Mesendoderm (in vitro differentiated cells): ENCODE measurements at regions not wholly inside any gene's neighbourhood (a gene's known extent, or its start where the extent isn't known, plus 50 kb on each side); places are given as distances from the start of the nearest gene placed in this dataset.

Experiments
- DNase-seq: peaks from one replicate; pipeline ENCODE4 v3.0.0; 2013
- H2AK5ac ChIP-seq: 2 replicates; pipeline ENCODE4 v1.6.1; 2013; ENCODE audit warnings: low read length, inconsistent platforms
- H2BK120ac ChIP-seq: 2 replicates; pipeline ENCODE4 v1.6.1; 2013; ENCODE audit warnings: low read depth, mild to moderate bottlenecking, low read length, moderate library complexity, mixed read lengths
- H2BK15ac ChIP-seq: replicated peaks from 2 replicates; pipeline ENCODE4 v1.6.1; 2013; ENCODE audit warnings: low read depth, mild to moderate bottlenecking, moderate library complexity
- H2BK5ac ChIP-seq: 2 replicates; pipeline ENCODE4 v1.6.1; 2013; ENCODE audit warnings: low read length, inconsistent platforms
- H3K18ac ChIP-seq: 2 replicates; pipeline ENCODE4 v1.6.1; 2013; ENCODE audit warnings: mild to moderate bottlenecking, low read length, mixed read lengths
- H3K23ac ChIP-seq: one replicate; pipeline ENCODE4 v1.6.1; 2013; ENCODE audit warnings: low read length
- H3K27ac ChIP-seq: 2 replicates; pipeline ENCODE4 v1.5.1; 2013; ENCODE audit warnings: low read depth, mild to moderate bottlenecking, inconsistent platforms, low read length, moderate library complexity
- H3K27me3 ChIP-seq: 2 replicates; pipeline ENCODE4 v1.6.1; 2013; ENCODE audit warnings: low read length, control low read depth, mild to moderate bottlenecking, inconsistent platforms; ENCODE audit not compliant: insufficient read depth, poor library complexity
- H3K36me3 ChIP-seq: 2 replicates; pipeline ENCODE4 v1.6.1; 2013; ENCODE audit warnings: low read length, inconsistent platforms; ENCODE audit not compliant: control insufficient read depth, insufficient read depth
- H3K4ac ChIP-seq: one replicate; pipeline ENCODE4 v1.6.1; 2013; ENCODE audit warnings: low read depth, mild to moderate bottlenecking, low read length, moderate library complexity
- H3K4me1 ChIP-seq: 2 replicates; pipeline ENCODE4 v1.6.1; 2013; ENCODE audit warnings: low read depth, low read length, inconsistent platforms; ENCODE audit not compliant: control insufficient read depth
- H3K4me2 ChIP-seq: 2 replicates; pipeline ENCODE4 v1.6.1; 2013; ENCODE audit warnings: low read length
- H3K4me3 ChIP-seq: 2 replicates; pipeline ENCODE4 v1.5.1; 2013; ENCODE audit warnings: mild to moderate bottlenecking, low read length
- H3K56ac ChIP-seq: one replicate; pipeline ENCODE4 v1.6.1; 2013; ENCODE audit warnings: low read length
- H3K79me1 ChIP-seq: 2 replicates; pipeline ENCODE4 v1.6.1; 2013; ENCODE audit warnings: low read length, inconsistent platforms
- H3K79me2 ChIP-seq: 2 replicates; pipeline ENCODE4 v1.6.1; 2013; ENCODE audit warnings: mild to moderate bottlenecking, low read length; ENCODE audit not compliant: control insufficient read depth, insufficient read depth
- H3K9ac ChIP-seq: 2 replicates; pipeline ENCODE4 v1.6.1; 2013; ENCODE audit warnings: low read length, inconsistent platforms
- H4K5ac ChIP-seq: one replicate; pipeline ENCODE4 v1.6.1; 2013; ENCODE audit warnings: low read length
- H4K8ac ChIP-seq: one replicate; pipeline ENCODE4 v1.6.1; 2013; ENCODE audit warnings: low read depth, mild to moderate bottlenecking, control low read depth, low read length, moderate library complexity
- WGBS: extraction: QIAGEN DNeasy Blood & Tissue Kit; methylation state at CpG from one replicate; pipeline ENCODE4 v1.1.7; 2013; ENCODE audit warnings: low lambda C conversion rate, missing lambda C conversion rate; ENCODE audit not compliant: insufficient coverage; ENCODE audit errors: extremely low coverage; 5-methylcytosine and 5-hydroxymethylcytosine counted together

DNA sequence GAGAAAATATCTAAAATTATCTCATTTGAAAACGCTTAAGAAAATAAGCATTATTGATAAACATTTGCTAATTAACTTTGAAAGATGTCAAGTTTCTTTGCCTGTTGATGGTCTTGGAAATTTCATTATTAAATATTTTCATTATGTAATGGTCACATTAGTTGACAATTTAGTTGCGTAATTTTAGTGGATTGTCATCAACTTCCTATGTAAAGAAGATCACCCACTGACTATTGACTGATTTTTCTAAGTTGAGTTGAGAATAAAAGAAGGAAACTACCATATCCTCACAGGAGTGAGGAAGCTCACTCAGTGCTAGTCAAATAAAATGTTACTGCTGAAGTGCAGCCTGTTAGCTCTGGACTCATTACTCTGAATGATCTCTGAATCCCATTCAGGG, 79.9 kb upstream of the LY86 start:
- Histone ChIP-seq H3K18ac (no peak overlapping the region), H4K5ac (no peak overlapping the region), H2BK15ac (no peak overlapping the region), H4K8ac (no peak overlapping the region), H2BK120ac (no peak overlapping the region), H3K56ac (no peak overlapping the region), H3K4me3 (no peak overlapping the region), H3K79me1 (no peaks in the 10 kb centered on the region), H3K4me2 (no peak overlapping the region), H2BK5ac (no peak overlapping the region), H3K36me3 (no peaks in the 10 kb centered on the region), H3K4me1 (no peaks in the 10 kb centered on the region), H3K23ac (no peak overlapping the region), H2AK5ac (no peak overlapping the region), H3K79me2 (no peaks in the 10 kb centered on the region), H3K27ac (no peak overlapping the region), H3K27me3 (no peaks in the 10 kb centered on the region), H3K9ac (no peak overlapping the region), H3K4ac (no peak overlapping the region)
- WGBS, result no CpG with 5 or more reads among the region's 2 CpGs
- no peak for DNase-seq

GRCh38 chr6:6509284-6509683, 79.2 kb upstream of the LY86 start:
- H3K27me3 ChIP-seq, result no peaks in the 10 kb centered on the region
- WGBS, result no CpG with 5 or more reads among the region's 4 CpGs

DNA sequence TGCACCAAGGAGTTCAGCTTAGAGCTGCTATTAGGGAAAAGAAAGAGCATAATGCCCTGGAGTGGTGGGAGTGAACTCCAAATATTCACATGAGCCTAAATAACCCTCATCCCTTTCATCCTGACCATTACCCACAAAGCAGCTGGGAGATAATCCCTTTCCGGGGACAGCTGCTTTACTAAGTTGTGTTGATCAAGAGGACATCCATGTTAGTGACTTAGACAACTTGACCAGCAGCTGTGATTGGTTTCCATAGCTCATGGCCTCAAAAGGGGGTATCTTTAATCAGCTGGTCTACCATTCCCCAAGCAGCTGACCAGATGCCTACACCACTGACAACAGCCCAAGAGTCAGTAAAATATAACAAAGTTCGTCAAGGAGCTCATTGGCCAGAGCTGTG, 75.8 kb upstream of the LY86 start:
- Histone ChIP-seq H2BK15ac (no peak overlapping the region), H4K8ac (no peak overlapping the region), H2AK5ac (no peak overlapping the region), H3K18ac (no peak overlapping the region), H3K4me2 (no peak overlapping the region), H3K36me3 (no peaks in the 10 kb centered on the region), H3K4me3 (no peak overlapping the region), H3K4me1 (no peaks in the 10 kb centered on the region), H3K9ac (no peak overlapping the region), H2BK5ac (no peak overlapping the region), H3K79me2 (no peaks in the 10 kb centered on the region), H3K27ac (no peak overlapping the region), H3K23ac (no peak overlapping the region), H3K56ac (no peak overlapping the region), H3K79me1 (no peaks in the 10 kb centered on the region), H2BK120ac (no peak overlapping the region), H3K27me3 (no peaks in the 10 kb centered on the region), H4K5ac (no peak overlapping the region), H3K4ac (no peak overlapping the region)
- WGBS, result no CpG with 5 or more reads among the region's 2 CpGs
- no peak for DNase-seq

More at GRCh38 chr6:6509284-6509683, 79.2 kb upstream of the LY86 start:
- H3K79me2 ChIP-seq, result no peaks in the 10 kb centered on the region
- H3K36me3 ChIP-seq, result no peaks in the 10 kb centered on the region
- H2AK5ac ChIP-seq, result no peak overlapping the region
- no peak overlapping the region for H4K8ac ChIP-seq
- no peak overlapping the region for H3K18ac ChIP-seq
- no peaks in the 10 kb centered on the region for H3K79me1 ChIP-seq
- H3K4me3 ChIP-seq, result no peak overlapping the region
- H2BK15ac ChIP-seq, result no peak overlapping the region
- no peak overlapping the region for H3K23ac ChIP-seq
- no peaks in the 10 kb centered on the region for H3K4me1 ChIP-seq
- no peak overlapping the region for H4K5ac ChIP-seq
- no peak overlapping the region for H2BK120ac ChIP-seq
- no peak for DNase-seq
- no peak overlapping the region for H3K9ac ChIP-seq
- H3K27ac ChIP-seq, result no peak overlapping the region
- no peak overlapping the region for H3K4me2 ChIP-seq
- no peak overlapping the region for H3K4ac ChIP-seq
- H3K56ac ChIP-seq, result no peak overlapping the region
- H2BK5ac ChIP-seq, result no peak overlapping the region

DNA sequence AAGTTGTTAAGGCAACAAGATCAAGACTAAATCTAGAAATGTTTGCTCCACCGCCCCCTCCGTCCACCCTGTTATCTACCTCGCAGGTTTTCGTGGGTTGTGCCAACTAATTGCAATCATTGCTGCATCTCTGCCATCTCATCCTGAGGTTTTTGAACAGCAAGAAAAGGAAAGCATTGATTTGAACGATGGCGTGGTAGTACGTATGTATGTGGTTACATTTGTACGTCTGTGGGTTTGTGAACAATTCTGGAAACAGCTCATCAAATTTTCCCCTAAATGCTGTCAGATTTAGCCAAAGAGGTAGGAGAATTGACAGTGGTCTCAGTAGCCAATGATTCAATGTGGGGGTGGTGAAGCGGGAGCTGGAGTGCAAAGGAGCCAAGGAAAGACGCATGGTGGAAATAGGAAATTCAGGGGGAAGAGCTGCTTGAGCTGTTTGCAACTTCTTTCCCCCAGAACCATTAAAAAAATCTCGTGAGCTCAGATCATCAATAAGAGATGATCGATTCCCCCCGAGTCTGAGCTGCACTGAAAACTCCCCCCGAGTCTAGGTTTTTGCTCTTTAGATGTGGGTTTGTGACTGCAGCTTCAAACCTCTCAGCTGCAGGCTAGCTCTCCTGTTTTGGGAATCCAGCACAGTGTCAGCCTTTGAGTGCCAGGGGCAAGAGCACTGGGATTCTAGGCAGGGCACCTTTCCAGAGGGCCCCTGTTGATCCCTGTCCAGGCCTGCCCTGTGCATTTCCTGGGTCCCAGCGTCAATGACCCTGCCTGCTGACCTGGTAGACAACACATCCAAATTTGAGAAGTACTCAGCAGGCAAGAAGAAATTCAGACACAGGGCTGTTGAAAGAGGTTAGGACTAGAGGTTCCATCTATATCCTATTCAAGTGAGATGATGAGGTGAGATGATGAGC, 72.6 kb upstream of the LY86 start:
- Histone ChIP-seq H3K27ac (no peak overlapping the region), H3K4me1 (no peaks in the 10 kb centered on the region), H2AK5ac (no peak overlapping the region), H3K9ac (no peak overlapping the region), H3K36me3 (no peaks in the 10 kb centered on the region), H3K79me2 (no peaks in the 10 kb centered on the region), H3K4ac (no peak overlapping the region), H4K8ac (no peak overlapping the region), H3K79me1 (no peaks in the 10 kb centered on the region), H4K5ac (no peak overlapping the region), H3K18ac (no peak overlapping the region), H2BK120ac (no peak overlapping the region), H3K4me2 (no peak overlapping the region), H2BK5ac (no peak overlapping the region), H3K23ac (no peak overlapping the region), H3K27me3 (no peaks in the 10 kb centered on the region), H3K56ac (no peak overlapping the region), H3K4me3 (no peak overlapping the region), H2BK15ac (no peak overlapping the region)
- 100% methylated on average over 4 of the region's 15 CpGs for WGBS
- no peak for DNase-seq

GRCh38 chr6:6516666-6517458, 71.7 kb upstream of the LY86 start:
- no peaks in the 10 kb centered on the region for H3K27me3 ChIP-seq
- no peak overlapping the region for H2BK5ac ChIP-seq
- H3K56ac ChIP-seq, result no peak overlapping the region
- H3K4ac ChIP-seq, result no peak overlapping the region
- no peak overlapping the region for H3K9ac ChIP-seq
- no peak overlapping the region for H4K8ac ChIP-seq
- H3K4me2 ChIP-seq, result no peak overlapping the region
- no peaks in the 10 kb centered on the region for H3K79me1 ChIP-seq
- H3K4me3 ChIP-seq, result no peak overlapping the region
- no peak overlapping the region for H2AK5ac ChIP-seq
- H2BK120ac ChIP-seq, result no peak overlapping the region
- H3K27ac ChIP-seq, result no peak overlapping the region
- H3K23ac ChIP-seq, result no peak overlapping the region
- no peaks in the 10 kb centered on the region for H3K79me2 ChIP-seq
- H3K18ac ChIP-seq, result no peak overlapping the region
- no CpG with 5 or more reads among the region's 11 CpGs for WGBS
- no peak for DNase-seq
- H4K5ac ChIP-seq, result no peak overlapping the region
- no peaks in the 10 kb centered on the region for H3K4me1 ChIP-seq
- no peak overlapping the region for H2BK15ac ChIP-seq
- H3K36me3 ChIP-seq, result no peaks in the 10 kb centered on the region
